ENCODE measurements at regions not wholly inside any gene's neighbourhood (a gene's known extent, or its start where the extent isn't known, plus 50 kb on each side); places are given as distances from the start of the nearest gene placed in this dataset.

- H3K4me1 Mint-ChIP-seq, result no peaks in the 10 kb centered on the region
- no peaks in the 10 kb centered on the region for H3K9me3 ChIP-seq (ENCODE audit: low read length)
- H3K27me3 ChIP-seq (ENCODE audit: insufficient read depth, low read length, poor library complexity, severe bottlenecking), result no peaks in the 10 kb centered on the region
- H3K4me1 ChIP-seq (ENCODE audit: insufficient read depth, low read length), result no peaks in the 10 kb centered on the region
- H3K27ac Mint-ChIP-seq, result no peak overlapping the region
- H3K27ac ChIP-seq (ENCODE audit: low read depth, low read length), result no peak overlapping the region
- H3K4me3 ChIP-seq (ENCODE audit: low read length), result no peak overlapping the region
- H3K4me3 Mint-ChIP-seq, result no peak overlapping the region
- no peaks in the 10 kb centered on the region for H3K36me3 ChIP-seq (ENCODE audit: insufficient read depth, low read length)
- H3K27me3 Mint-ChIP-seq, result peaks cover 0 to 4% of the 10 kb centered on the region in 2 donors
- ChIA-PET CTCF (no interaction called here), POLR2A (no interaction called here)
- no peaks in the 10 kb centered on the region for H3K36me3 Mint-ChIP-seq
- no peak for DNase-seq
- peaks cover 0 to 16% (median 0%) of the 10 kb centered on the region in 5 donors for H3K9me3 Mint-ChIP-seq
These were observed 203.4 kb downstream of the UBE3A start for GRCh38 chr15:25235391-25235790.

GRCh38 chr15:25236143-25236860, 202.5 kb downstream of the UBE3A start:
- Histone ChIP-seq H3K36me3 (ENCODE audit: insufficient read depth, low read length) (no peaks in the 10 kb centered on the region), H3K4me3 (ENCODE audit: low read length) (no peak overlapping the region), H3K27me3 (ENCODE audit: insufficient read depth, low read length, poor library complexity, severe bottlenecking) (no peaks in the 10 kb centered on the region), H3K27ac (ENCODE audit: low read depth, low read length) (no peak overlapping the region), H3K9me3 (ENCODE audit: low read length) (no peaks in the 10 kb centered on the region), H3K4me1 (ENCODE audit: insufficient read depth, low read length) (no peaks in the 10 kb centered on the region)
- POLR2A ChIA-PET, result no interaction called here
- no peaks in the 10 kb centered on the region for H3K36me3 Mint-ChIP-seq
- H3K4me1 Mint-ChIP-seq, result no peaks in the 10 kb centered on the region
- H3K27ac Mint-ChIP-seq, result no peak overlapping the region
- H3K4me3 Mint-ChIP-seq, result no peak overlapping the region
- CTCF ChIA-PET, result no interaction called here
- H3K27me3 Mint-ChIP-seq, result peaks cover 0 to 4% of the 10 kb centered on the region in 2 donors
- peaks cover 0 to 16% (median 0%) of the 10 kb centered on the region in 5 donors for H3K9me3 Mint-ChIP-seq
- peak in 1 of 5 donors; percentile 29 for DNase-seq

GRCh38 chr15:25236861-25237155, 202.0 kb downstream of the UBE3A start:
- ChIA-PET CTCF (no interaction called here), POLR2A (no interaction called here)
- Histone ChIP-seq H3K27ac (ENCODE audit: low read depth, low read length) (no peak overlapping the region), H3K36me3 (ENCODE audit: insufficient read depth, low read length) (no peaks in the 10 kb centered on the region), H3K4me1 (ENCODE audit: insufficient read depth, low read length) (no peaks in the 10 kb centered on the region), H3K27me3 (ENCODE audit: insufficient read depth, low read length, poor library complexity, severe bottlenecking) (no peaks in the 10 kb centered on the region), H3K9me3 (ENCODE audit: low read length) (no peaks in the 10 kb centered on the region), H3K4me3 (ENCODE audit: low read length) (no peak overlapping the region)
- no peak overlapping the region for H3K4me3 Mint-ChIP-seq
- DNase-seq, result peak in 1 of 5 donors; percentile 32
- no peaks in the 10 kb centered on the region for H3K4me1 Mint-ChIP-seq
- H3K36me3 Mint-ChIP-seq, result no peaks in the 10 kb centered on the region
- peaks cover 0 to 16% (median 0%) of the 10 kb centered on the region in 5 donors for H3K9me3 Mint-ChIP-seq
- H3K27me3 Mint-ChIP-seq, result peaks cover 0 to 4% of the 10 kb centered on the region in 2 donors
- no peak overlapping the region for H3K27ac Mint-ChIP-seq

GRCh38 chr15:25237291-25237978, 201.4 kb downstream of the UBE3A start:
- H3K4me1 Mint-ChIP-seq, result no peaks in the 10 kb centered on the region
- Histone ChIP-seq H3K9me3 (ENCODE audit: low read length) (no peaks in the 10 kb centered on the region), H3K27me3 (ENCODE audit: insufficient read depth, low read length, poor library complexity, severe bottlenecking) (no peaks in the 10 kb centered on the region), H3K27ac (ENCODE audit: low read depth, low read length) (no peak overlapping the region), H3K4me1 (ENCODE audit: insufficient read depth, low read length) (no peaks in the 10 kb centered on the region), H3K36me3 (ENCODE audit: insufficient read depth, low read length) (no peaks in the 10 kb centered on the region), H3K4me3 (ENCODE audit: low read length) (no peak overlapping the region)
- H3K4me3 Mint-ChIP-seq, result no peak overlapping the region
- no peak overlapping the region for H3K27ac Mint-ChIP-seq
- H3K36me3 Mint-ChIP-seq, result no peaks in the 10 kb centered on the region
- peaks cover 0 to 14% (median 0%) of the 10 kb centered on the region in 5 donors for H3K9me3 Mint-ChIP-seq
- peak in 1 of 5 donors; percentile 27 for DNase-seq
- CTCF ChIA-PET, result no interaction called here
- POLR2A ChIA-PET, result no interaction called here
- H3K27me3 Mint-ChIP-seq, result peaks cover 0 to 4% of the 10 kb centered on the region in 2 donors

GRCh38 chr15:25238126-25238525, 200.7 kb downstream of the UBE3A start:
- Mint-ChIP-seq H3K27ac (no peak overlapping the region), H3K4me3 (no peak overlapping the region), H3K4me1 (no peaks in the 10 kb centered on the region), H3K9me3 (peaks cover 0 to 14% (median 0%) of the 10 kb centered on the region in 5 donors), H3K27me3 (peaks cover 0 to 4% of the 10 kb centered on the region in 2 donors), H3K36me3 (no peaks in the 10 kb centered on the region)
- H3K36me3 ChIP-seq (ENCODE audit: insufficient read depth, low read length), result no peaks in the 10 kb centered on the region
- no peaks in the 10 kb centered on the region for H3K4me1 ChIP-seq (ENCODE audit: insufficient read depth, low read length)
- no peaks in the 10 kb centered on the region for H3K27me3 ChIP-seq (ENCODE audit: insufficient read depth, low read length, poor library complexity, severe bottlenecking)
- ChIA-PET POLR2A (no interaction called here), CTCF (no interaction called here)
- H3K9me3 ChIP-seq (ENCODE audit: low read length), result no peaks in the 10 kb centered on the region
- no peak overlapping the region for H3K4me3 ChIP-seq (ENCODE audit: low read length)
- H3K27ac ChIP-seq (ENCODE audit: low read depth, low read length), result no peak overlapping the region
- peak in 1 of 5 donors; percentile 15 for DNase-seq

GRCh38 chr15:25238716-25239470, 199.9 kb downstream of the UBE3A start:
- peaks cover 0 to 16% (median 1%) of the 10 kb centered on the region in 5 donors for H3K9me3 Mint-ChIP-seq
- Histone ChIP-seq H3K9me3 (ENCODE audit: low read length) (no peaks in the 10 kb centered on the region), H3K27ac (ENCODE audit: low read depth, low read length) (no peak overlapping the region), H3K4me1 (ENCODE audit: insufficient read depth, low read length) (no peaks in the 10 kb centered on the region), H3K4me3 (ENCODE audit: low read length) (no peak overlapping the region), H3K36me3 (ENCODE audit: insufficient read depth, low read length) (no peaks in the 10 kb centered on the region), H3K27me3 (ENCODE audit: insufficient read depth, low read length, poor library complexity, severe bottlenecking) (no peaks in the 10 kb centered on the region)
- CTCF ChIA-PET, result no interaction called here
- H3K27ac Mint-ChIP-seq, result no peak overlapping the region
- no peaks in the 10 kb centered on the region for H3K36me3 Mint-ChIP-seq
- DNase-seq, result peak in 1 of 5 donors; percentile 30
- no peaks in the 10 kb centered on the region for H3K4me1 Mint-ChIP-seq
- peaks cover 0 to 4% of the 10 kb centered on the region in 2 donors for H3K27me3 Mint-ChIP-seq
- POLR2A ChIA-PET, result no interaction called here
- no peak overlapping the region for H3K4me3 Mint-ChIP-seq

- no peaks in the 10 kb centered on the region for H3K27me3 ChIP-seq (ENCODE audit: insufficient read depth, low read length, poor library complexity, severe bottlenecking)
- no peak overlapping the region for H3K27ac Mint-ChIP-seq
- peak in 1 of 5 donors; percentile 32 for DNase-seq
- H3K36me3 Mint-ChIP-seq, result no peaks in the 10 kb centered on the region
- peaks cover 0 to 18% (median 1%) of the 10 kb centered on the region in 5 donors for H3K9me3 Mint-ChIP-seq
- H3K27ac ChIP-seq (ENCODE audit: low read depth, low read length), result no peak overlapping the region
- H3K27me3 Mint-ChIP-seq, result peaks cover 0 to 4% of the 10 kb centered on the region in 2 donors
- CTCF ChIA-PET, result no interaction called here
- H3K4me3 ChIP-seq (ENCODE audit: low read length), result no peak overlapping the region
- H3K9me3 ChIP-seq (ENCODE audit: low read length), result no peaks in the 10 kb centered on the region
- H3K4me1 Mint-ChIP-seq, result no peaks in the 10 kb centered on the region
- H3K36me3 ChIP-seq (ENCODE audit: insufficient read depth, low read length), result no peaks in the 10 kb centered on the region
- no peak overlapping the region for H3K4me3 Mint-ChIP-seq
- no peaks in the 10 kb centered on the region for H3K4me1 ChIP-seq (ENCODE audit: insufficient read depth, low read length)
- POLR2A ChIA-PET, result no interaction called here
These were observed 199.1 kb downstream of the UBE3A start for GRCh38 chr15:25239471-25240345.

Measured in CD8-positive, alpha-beta memory T cell (primary cell).